ENCODE measurements at regions not wholly inside any gene's neighbourhood (a gene's known extent, or its start where the extent isn't known, plus 50 kb on each side); places are given as distances from the start of the nearest gene placed in this dataset.

- DNase-seq (ENCODE audit: low read depth in 1 of 2, low spot score in 1 of 2): no peak
- ChIA-PET CTCF (no interaction called here), POLR2A (no interaction called here)
- Histone ChIP-seq H3K4me3 (no peak overlapping the region), H3K9me3 (0 out of 3 replicates have a peak, but pooled peaks cover 3% of the 10 kb centered on the region), H3K4me1 (no peaks in the 10 kb centered on the region), H3K27ac (no peak overlapping the region), H3K4me2 (no peak overlapping the region)
- TF ChIP-seq EHMT2 (IDR thresholded peaks at IDR 0.05; ENCODE audit: low read depth) (no peak), PHF8 (IDR thresholded peaks at IDR 0.05; ENCODE audit: borderline replicate concordance, low read depth) (no peak), POLR2A (IDR thresholded peaks at IDR 0.05; ENCODE audit: low read length) (no peak), HES2 (IDR thresholded peaks at IDR 0.05) (no peak), KDM5A (IDR thresholded peaks at IDR 0.05) (no peak), CBX8 (IDR thresholded peaks at IDR 0.05) (no peak), SREBF2 (IDR thresholded peaks at IDR 0.05) (no peak), CHD2 (IDR thresholded peaks at IDR 0.05; ENCODE audit: low read length, partially characterized antibody) (no peak)
- TF ChIP-seq, protein P1, sequence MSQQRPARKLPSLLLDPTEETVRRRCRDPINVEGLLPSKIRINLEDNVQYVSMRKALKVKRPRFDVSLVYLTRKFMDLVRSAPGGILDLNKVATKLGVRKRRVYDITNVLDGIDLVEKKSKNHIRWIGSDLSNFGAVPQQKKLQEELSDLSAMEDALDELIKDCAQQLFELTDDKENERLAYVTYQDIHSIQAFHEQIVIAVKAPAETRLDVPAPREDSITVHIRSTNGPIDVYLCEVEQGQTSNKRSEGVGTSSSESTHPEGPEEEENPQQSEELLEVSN (IDR thresholded peaks at IDR 0.05; ENCODE audit: borderline replicate concordance, low read depth): no peak
- TF ChIP-seq, protein P2, sequence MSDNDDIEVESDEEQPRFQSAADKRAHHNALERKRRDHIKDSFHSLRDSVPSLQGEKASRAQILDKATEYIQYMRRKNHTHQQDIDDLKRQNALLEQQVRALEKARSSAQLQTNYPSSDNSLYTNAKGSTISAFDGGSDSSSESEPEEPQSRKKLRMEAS (IDR thresholded peaks at IDR 0.05): no peak
- WGBS (ENCODE audit: missing lambda C conversion rate): 46% methylated on average over 2 of the region's 2 CpGs
- ATAC-seq: no peak
- FAIRE-seq: no peak
These were observed 89.7 kb upstream of the CXCR4 start for GRCh38 chr2:136207665-136208064.

DNA sequence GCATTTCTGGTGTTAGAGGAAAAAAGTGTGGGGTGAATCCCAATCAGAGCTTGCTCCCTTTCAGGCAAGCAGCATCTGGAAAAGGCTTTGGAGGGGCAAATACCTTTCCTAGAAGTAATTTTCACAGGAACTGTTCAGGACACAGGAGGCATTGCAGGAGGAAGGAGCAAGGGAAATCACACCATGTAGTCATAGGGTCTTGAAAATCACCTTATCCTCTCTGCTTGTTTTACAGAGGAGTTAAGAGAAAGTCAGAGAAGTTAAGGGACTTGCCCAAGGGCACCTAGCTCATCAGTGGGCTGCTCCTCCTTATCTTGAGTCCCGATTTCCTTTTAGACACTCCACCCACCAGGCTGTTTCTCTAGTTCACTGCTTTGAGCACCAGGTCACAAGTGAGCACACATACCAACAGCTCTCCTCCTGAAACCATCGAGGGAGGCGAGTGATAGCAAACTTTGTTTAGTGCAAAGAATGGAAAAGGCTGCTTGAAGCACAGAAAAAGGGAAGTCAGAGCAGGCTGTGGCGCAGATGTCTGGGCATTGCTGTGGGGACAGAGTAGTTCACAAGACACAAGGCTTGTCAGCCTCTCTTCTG lies 89.2 kb upstream of the CXCR4 start:
- TF ChIP-seq KDM1A (IDR thresholded peaks at IDR 0.05; ENCODE audit: low read depth) (no peak), USF2 (IDR thresholded peaks at IDR 0.05) (no peak), JUN (IDR thresholded peaks at IDR 0.05) (no peak), ZSCAN20 (CRISPR knock-in tag; IDR thresholded peaks at IDR 0.05) (no peak)
- no peak for ATAC-seq
- Histone ChIP-seq H3K4me2 (no peak overlapping the region), H3K9me3 (0 out of 3 replicates have a peak, but pooled peaks cover 3% of the 10 kb centered on the region), H3K4me3 (no peak overlapping the region), H3K27ac (no peak overlapping the region), H3K4me1 (no peaks in the 10 kb centered on the region)
- CTCF ChIA-PET: interaction anchor here (0.6 kb wide), 1 partner anchor 387 kb away, joined by 3 read pairs; no protein-coding TSS in a partner anchor
- no peak for DNase-seq (ENCODE audit: low read depth in 1 of 2, low spot score in 1 of 2)
- POLR2A ChIA-PET: no interaction called here
- no peak for FAIRE-seq
- 33% methylated on average over 4 of the region's 4 CpGs for WGBS (ENCODE audit: missing lambda C conversion rate)

DNA sequence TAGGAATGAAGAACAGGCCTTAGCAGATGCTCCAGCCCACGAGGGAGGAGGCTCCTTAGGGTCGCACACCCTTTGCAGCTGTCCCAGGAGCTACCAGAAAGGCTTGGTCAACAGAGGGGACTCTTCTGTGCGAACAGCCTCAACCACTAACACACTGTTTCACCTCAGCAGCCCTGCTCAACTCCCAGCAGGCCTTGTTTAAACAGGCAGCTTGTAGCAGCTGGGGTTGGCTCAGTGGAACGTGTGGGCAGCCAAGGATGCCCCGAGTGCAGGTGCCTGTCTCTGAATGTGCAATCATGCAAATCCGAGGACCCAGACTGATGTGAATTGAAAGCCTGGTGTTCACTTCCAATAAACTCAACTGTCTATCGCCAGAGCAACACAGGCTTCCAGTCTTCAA lies 88.7 kb upstream of the CXCR4 start:
- Histone ChIP-seq H3K9me3 (0 out of 3 replicates have a peak, but pooled peaks cover 3% of the 10 kb centered on the region), H3K4me1 (no peaks in the 10 kb centered on the region), H3K4me2 (no peak overlapping the region), H3K4me3 (no peak overlapping the region), H3K27ac (no peak overlapping the region)
- ChIA-PET POLR2A (no interaction called here), CTCF (interaction anchor here (0.6 kb wide), 1 partner anchor 386 kb away, joined by 3 read pairs; no protein-coding TSS in a partner anchor)
- ATAC-seq (no peak), FAIRE-seq (no peak), DNase-seq (ENCODE audit: low read depth in 1 of 2, low spot score in 1 of 2) (no peak)
- 20% methylated on average over 7 of the region's 7 CpGs for WGBS (ENCODE audit: missing lambda C conversion rate)
- TF ChIP-seq NR3C1 (IDR thresholded peaks at IDR 0.05): no peak
- no peak for TF ChIP-seq FOXS1 (CRISPR knock-in tag; IDR thresholded peaks at IDR 0.05)
- no peak for TF ChIP-seq ELK1 (IDR thresholded peaks at IDR 0.05; ENCODE audit: low read depth, low read length)
- TF ChIP-seq RARB (CRISPR knock-in tag; IDR thresholded peaks at IDR 0.05): no peak
- TF ChIP-seq BHLHE40 (IDR thresholded peaks at IDR 0.05; ENCODE audit: low read depth, low read length): no peak
- TF ChIP-seq ESRRA (IDR thresholded peaks at IDR 0.05; ENCODE audit: borderline replicate concordance, low read length): no peak
- no peak for TF ChIP-seq SREBF2 (IDR thresholded peaks at IDR 0.05)
- no peak for TF ChIP-seq HEYL (CRISPR knock-in tag; IDR thresholded peaks at IDR 0.05)
- no peak for TF ChIP-seq RCOR1 (IDR thresholded peaks at IDR 0.05; ENCODE audit: low read depth, low read length)
- TF ChIP-seq ZC3H11A (IDR thresholded peaks at IDR 0.05): no peak

Measured in A549 (cell line).